ENCODE measurements at regions not wholly inside any gene's neighbourhood (a gene's known extent, or its start where the extent isn't known, plus 50 kb on each side); places are given as distances from the start of the nearest gene placed in this dataset.

- POLR2A ChIA-PET (ENCODE audit: unreplicated experiment) = no interaction called here
- Histone ChIP-seq H3K4me3 (ENCODE audit: low read length) (no peak overlapping the region), H3K79me2 (ENCODE audit: low read length) (no peaks in the 10 kb centered on the region), H2AFZ (ENCODE audit: low read length) (no peak overlapping the region), H3K27me3 (ENCODE audit: low read length) (peaks cover 25% of the 10 kb centered on the region; the same call in 1 of the 2 replicates), H3K36me3 (ENCODE audit: low read depth, low read length) (no peaks in the 10 kb centered on the region), H3K9me3 (ENCODE audit: low read length) (no peaks in the 10 kb centered on the region), H3K4me2 (ENCODE audit: low read length) (no peak overlapping the region), H3K4me1 (ENCODE audit: insufficient read depth, low read length) (no peaks in the 10 kb centered on the region), H3K27ac (ENCODE audit: low read length) (no peak overlapping the region), H4K20me1 (ENCODE audit: low read length) (no peaks in the 10 kb centered on the region), H3K9me2 (replicated peaks; ENCODE audit: low read length) (no peaks in the 10 kb centered on the region), H3K9ac (ENCODE audit: low read length) (no peak overlapping the region), H3F3A (ENCODE audit: low read length, unreplicated experiment) (no peaks in the 10 kb centered on the region)
- ATAC-seq = no peak
- DNase-seq = no peak
- intact Hi-C loops (cut with micrococcal nuclease) = loop anchor here (10.0 kb wide), 1 partner anchor 222 kb away; no protein-coding TSS in a partner anchor
- TF ChIP-seq EZH2 (IDR thresholded peaks at IDR 0.05; ENCODE audit: low read length, unreplicated experiment) = no peak
- TF ChIP-seq CTCF (conservative IDR thresholded peaks at IDR 0.05; ENCODE audit: low read depth, low read length) = no peak
- TF ChIP-seq EZH2phosphoT487 (IDR thresholded peaks at IDR 0.05; ENCODE audit: borderline replicate concordance, low read length) = no peak
- BruUV-seq (replicated peaks) = no TSS peak
- CTCF ChIA-PET = no interaction called here
Observed at GRCh38 chr1:222232842-222233241, 315.1 kb downstream of the HHIPL2 start.

GRCh38 chr1:222229672-222230312 is 318.1 kb downstream of the HHIPL2 start:
- CTCF ChIA-PET = no interaction called here
- Histone ChIP-seq H3K9me3 (ENCODE audit: low read length) (no peaks in the 10 kb centered on the region), H3K27me3 (ENCODE audit: low read length) (peaks cover 25% of the 10 kb centered on the region; the same call in 1 of the 2 replicates), H3F3A (ENCODE audit: low read length, unreplicated experiment) (no peaks in the 10 kb centered on the region), H4K20me1 (ENCODE audit: low read length) (no peaks in the 10 kb centered on the region), H3K36me3 (ENCODE audit: low read depth, low read length) (no peaks in the 10 kb centered on the region), H3K9me2 (replicated peaks; ENCODE audit: low read length) (no peaks in the 10 kb centered on the region), H2AFZ (ENCODE audit: low read length) (no peak overlapping the region), H3K4me3 (ENCODE audit: low read length) (no peak overlapping the region), H3K4me1 (ENCODE audit: insufficient read depth, low read length) (peaks cover 9% of the 10 kb centered on the region), H3K4me2 (ENCODE audit: low read length) (no peak overlapping the region), H3K79me2 (ENCODE audit: low read length) (no peaks in the 10 kb centered on the region), H3K9ac (ENCODE audit: low read length) (no peak overlapping the region), H3K27ac (ENCODE audit: low read length) (no peak overlapping the region)
- BruUV-seq (replicated peaks) = no TSS peak
- TF ChIP-seq EZH2phosphoT487 (IDR thresholded peaks at IDR 0.05; ENCODE audit: borderline replicate concordance, low read length) = no peak
- ATAC-seq (no peak), DNase-seq (no peak)
- intact Hi-C loops (cut with micrococcal nuclease) = loop anchor here (10.0 kb wide), 1 partner anchor 225 kb away; no protein-coding TSS in a partner anchor
- POLR2A ChIA-PET (ENCODE audit: unreplicated experiment) = no interaction called here

- no peak overlapping the region for H3K27ac ChIP-seq (ENCODE audit: low read length)
- no peak for TF ChIP-seq EZH2 (IDR thresholded peaks at IDR 0.05; ENCODE audit: low read length, unreplicated experiment)
- no peak for TF ChIP-seq CTCF (conservative IDR thresholded peaks at IDR 0.05; ENCODE audit: low read depth, low read length)
- TF ChIP-seq EZH2phosphoT487 (IDR thresholded peaks at IDR 0.05; ENCODE audit: borderline replicate concordance, low read length) = no peak
- POLR2A ChIA-PET (ENCODE audit: unreplicated experiment) = no interaction called here
Observed at GRCh38 chr1:222225316-222225691, 322.6 kb downstream of the HHIPL2 start.

More at GRCh38 chr1:222225316-222225691, 322.6 kb downstream of the HHIPL2 start:
- H2AFZ ChIP-seq (ENCODE audit: low read length) = no peak overlapping the region
- H3K4me1 ChIP-seq (ENCODE audit: insufficient read depth, low read length) = peaks cover 14% of the 10 kb centered on the region
- DNase-seq = peak; percentile 44
- H3K9me2 ChIP-seq (replicated peaks; ENCODE audit: low read length) = no peaks in the 10 kb centered on the region
- no peaks in the 10 kb centered on the region for H3K9me3 ChIP-seq (ENCODE audit: low read length)
- intact Hi-C loops (cut with micrococcal nuclease) = no loop called here
- H3K4me3 ChIP-seq (ENCODE audit: low read length) = no peak overlapping the region
- no peaks in the 10 kb centered on the region for H3K79me2 ChIP-seq (ENCODE audit: low read length)
- no peak for ATAC-seq
- H3K27me3 ChIP-seq (ENCODE audit: low read length) = peaks cover 6% of the 10 kb centered on the region; the same call in 1 of the 2 replicates
- CTCF ChIA-PET = no interaction called here
- BruUV-seq (replicated peaks) = no TSS peak
- no peaks in the 10 kb centered on the region for H4K20me1 ChIP-seq (ENCODE audit: low read length)
- H3K4me2 ChIP-seq (ENCODE audit: low read length) = peak overlapping the region; percentile 2
- no peak overlapping the region for H3K9ac ChIP-seq (ENCODE audit: low read length)
- H3K36me3 ChIP-seq (ENCODE audit: low read depth, low read length) = no peaks in the 10 kb centered on the region
- no peaks in the 10 kb centered on the region for H3F3A ChIP-seq (ENCODE audit: low read length, unreplicated experiment)

Measured in PC-3 (cell line).